Lung microvascular endothelial cell (primary cell): ENCODE measurements at regions not wholly inside any gene's neighbourhood (a gene's known extent, or its start where the extent isn't known, plus 50 kb on each side); places are given as distances from the start of the nearest gene placed in this dataset.

Experiments
- DNase-seq, 2 donors: peaks; one replicate each; pipeline versions ENCODE4 v3.0.0 to v3.0.0-alpha.2; 2010; ENCODE audit warnings: low read depth in 2 of 2

DNA sequence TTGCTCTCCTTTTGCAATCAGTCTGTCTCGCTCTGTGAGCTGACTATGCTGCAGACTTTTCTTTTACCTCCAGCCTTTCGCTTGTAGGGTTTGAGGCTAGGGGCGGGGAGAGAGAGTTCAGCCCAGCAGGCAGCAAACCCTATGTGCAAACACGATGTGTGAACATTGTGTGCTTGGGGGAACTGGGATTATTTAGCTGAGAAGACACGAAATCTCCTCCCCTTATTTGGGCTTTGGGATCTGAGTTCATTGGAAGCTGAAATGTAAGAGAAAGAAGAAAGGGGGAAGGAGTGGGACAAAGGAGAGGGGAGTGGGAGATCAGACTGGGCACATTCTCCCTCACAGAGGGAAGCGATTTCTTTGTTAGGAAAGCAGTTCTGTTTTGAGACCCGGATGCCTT is 189.6 kb upstream of the TNP1 start:
- DNase-seq = no peak

DNA sequence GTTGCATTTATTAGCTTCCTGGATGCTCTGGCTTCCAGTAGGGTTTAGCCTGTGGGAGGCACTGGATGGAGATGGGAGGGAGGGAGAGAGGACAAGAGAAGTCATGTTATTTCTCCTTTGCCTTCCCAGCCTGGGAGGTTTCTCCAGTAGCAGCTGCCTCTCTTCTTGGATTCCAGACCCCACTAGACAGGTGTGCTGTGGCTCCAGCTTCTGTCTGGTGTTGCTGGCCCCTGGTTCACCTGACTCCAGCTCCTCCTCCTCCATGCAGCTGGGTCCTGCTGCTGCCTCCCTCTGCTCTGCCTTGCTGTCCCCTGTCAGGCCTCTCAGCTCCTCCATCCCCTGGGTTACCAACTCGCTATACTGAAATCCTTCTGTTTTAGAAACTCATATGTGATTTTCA is 188.9 kb upstream of the TNP1 start:
- DNase-seq = no peak

DNA sequence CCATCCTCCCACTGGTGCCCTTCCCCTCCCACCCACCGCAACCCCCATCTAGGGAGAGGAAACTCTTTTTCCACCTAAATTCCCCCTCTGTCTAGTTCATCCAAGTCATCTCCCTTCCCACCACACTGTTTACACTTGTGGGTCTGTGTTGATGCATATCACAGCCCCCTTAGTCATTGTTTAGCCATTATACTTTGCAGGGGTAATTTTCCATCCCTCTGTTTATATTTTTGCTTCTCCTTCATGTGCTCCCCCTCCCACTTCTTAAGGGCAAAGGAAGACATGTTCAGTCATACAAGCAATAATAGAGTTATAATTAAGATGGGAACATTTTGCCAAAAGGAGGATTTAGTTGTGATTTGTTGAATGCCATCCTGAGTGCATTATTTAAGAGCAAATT is 187.8 kb upstream of the TNP1 start:
- no peak for DNase-seq

DNA sequence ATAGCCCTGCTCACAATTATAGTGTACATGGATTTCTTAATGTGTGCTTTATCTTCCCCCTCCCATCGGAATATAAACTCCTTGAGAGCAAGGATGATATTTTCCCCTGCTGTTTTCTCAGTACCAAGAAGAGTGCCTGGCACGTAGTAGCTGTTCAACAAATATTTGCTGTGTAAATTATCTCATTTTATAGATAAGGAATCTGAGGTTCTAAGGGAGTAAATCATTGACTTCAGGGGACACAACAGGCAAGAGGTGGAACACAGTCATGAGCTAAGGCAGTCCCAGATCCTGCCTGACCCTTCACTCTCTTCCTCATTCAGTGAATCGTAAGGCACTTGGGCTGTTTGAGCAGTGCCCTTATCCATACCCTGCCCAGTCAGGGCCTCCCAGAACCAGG is 187.3 kb upstream of the TNP1 start:
- DNase-seq = no peak

DNA sequence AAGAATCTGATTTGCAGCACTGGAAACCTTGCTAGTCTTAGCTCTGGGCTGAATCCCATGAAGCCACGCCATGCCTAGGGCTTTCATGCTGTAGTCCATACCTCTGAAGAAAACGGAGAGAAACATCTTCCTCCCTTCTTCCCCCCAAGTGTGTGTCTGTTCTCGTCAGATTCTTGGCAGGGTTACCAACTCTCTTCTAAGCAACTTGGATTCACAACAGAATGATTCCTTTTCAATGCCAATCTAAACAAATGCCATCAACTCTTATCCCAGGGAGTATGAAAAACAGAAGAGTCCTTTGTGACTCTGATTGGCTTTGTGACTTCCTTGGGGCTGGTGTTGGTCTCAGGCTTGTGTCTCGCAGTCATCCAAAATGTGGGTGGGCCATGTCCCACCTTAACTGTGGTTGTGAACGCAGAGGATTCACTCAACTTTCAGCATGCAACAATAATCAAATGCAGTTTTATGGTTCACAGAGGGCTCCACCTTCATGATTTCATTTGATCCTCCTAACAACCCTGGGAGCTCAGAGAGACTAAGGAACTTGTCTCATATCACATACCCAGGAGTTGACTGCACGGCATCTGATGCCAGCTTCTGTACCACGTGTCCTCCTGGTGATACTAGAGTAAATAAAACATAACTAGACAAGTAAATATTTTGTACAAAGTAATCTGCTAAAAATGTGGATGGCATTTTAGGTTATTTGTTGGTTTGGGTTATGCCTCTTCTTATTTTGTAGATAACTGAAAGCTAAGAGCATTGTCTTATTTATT is 186.0 kb upstream of the TNP1 start:
- no peak for DNase-seq

DNA sequence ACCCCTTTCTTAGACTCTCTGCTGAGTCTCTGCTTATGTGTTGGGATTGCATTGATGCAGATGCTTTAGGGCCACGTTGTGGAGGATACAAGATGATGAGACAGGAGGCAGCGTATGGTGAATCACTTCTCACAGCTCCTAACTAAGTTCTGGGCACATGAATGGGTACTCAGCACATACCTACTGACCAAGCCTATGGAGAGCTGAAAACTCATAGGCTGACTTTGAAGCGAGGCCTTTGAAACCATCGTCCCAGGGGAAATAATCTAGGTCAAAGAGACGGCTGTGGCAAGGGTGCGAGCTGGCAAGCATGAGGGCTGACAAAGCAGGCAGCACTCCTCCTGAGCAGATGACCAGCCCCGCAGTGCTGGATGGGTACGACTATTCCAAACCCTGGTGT is 180.2 kb upstream of the TNP1 start:
- no peak for DNase-seq

DNA sequence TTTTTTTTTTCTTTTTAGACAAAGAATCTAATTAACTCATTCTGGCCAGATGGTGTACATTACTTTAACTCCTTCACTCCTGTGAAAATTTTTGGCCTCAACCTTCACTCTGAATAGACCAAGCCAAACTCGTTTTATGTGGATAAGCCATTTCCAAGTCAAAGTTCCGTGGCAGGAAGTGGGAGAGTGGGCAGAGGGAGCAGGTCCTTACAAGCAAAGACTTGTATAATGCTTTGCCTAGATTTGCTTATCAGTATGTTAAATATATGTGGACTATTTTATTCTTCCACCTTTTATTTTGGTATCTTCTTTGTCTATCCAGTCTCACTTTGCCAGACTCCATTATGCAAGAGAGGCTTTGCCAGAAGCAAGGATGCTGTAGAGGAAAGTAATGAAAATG is 178.1 kb upstream of the TNP1 start:
- DNase-seq = no peak

DNA sequence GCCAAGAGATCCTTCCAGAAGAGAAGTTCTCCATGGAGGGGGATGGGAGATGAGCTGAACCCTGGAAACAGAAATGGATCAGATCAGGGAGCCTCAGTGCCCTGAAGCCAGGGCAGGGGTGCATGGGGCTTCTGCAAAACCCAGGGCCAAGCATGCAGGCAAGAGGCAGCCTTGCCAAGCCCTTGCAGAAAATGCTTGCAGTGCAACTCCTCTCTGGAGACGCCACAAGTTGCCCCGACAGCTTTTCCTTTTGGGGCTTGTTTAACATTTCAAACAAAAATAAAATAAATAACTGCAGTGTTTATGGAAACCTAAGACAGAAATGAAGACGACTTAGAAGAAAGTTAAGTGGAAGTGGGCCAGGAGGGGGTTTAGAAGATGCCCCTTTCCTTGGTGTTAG is 177.5 kb upstream of the TNP1 start:
- DNase-seq = no peak

DNA sequence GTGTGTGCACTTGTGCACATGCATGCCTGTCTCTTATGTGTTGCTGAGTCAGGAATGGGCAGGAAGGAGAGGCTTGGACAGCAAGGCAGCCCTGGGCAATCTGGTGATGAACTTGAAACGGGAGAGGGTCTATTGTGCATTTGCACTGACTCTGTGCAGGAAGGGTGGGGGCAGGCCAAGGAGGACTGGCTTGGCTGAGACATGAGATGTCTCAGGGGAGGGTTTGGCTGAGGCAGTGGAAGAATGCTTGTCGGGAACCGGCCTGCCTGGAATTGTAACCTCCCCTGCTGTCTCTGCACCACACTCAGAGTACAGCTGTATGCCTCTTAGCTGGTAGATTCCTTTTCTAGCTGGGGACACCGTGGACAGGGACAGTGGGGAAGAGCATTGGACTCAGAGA is 176.1 kb upstream of the TNP1 start:
- DNase-seq = no peak

DNA sequence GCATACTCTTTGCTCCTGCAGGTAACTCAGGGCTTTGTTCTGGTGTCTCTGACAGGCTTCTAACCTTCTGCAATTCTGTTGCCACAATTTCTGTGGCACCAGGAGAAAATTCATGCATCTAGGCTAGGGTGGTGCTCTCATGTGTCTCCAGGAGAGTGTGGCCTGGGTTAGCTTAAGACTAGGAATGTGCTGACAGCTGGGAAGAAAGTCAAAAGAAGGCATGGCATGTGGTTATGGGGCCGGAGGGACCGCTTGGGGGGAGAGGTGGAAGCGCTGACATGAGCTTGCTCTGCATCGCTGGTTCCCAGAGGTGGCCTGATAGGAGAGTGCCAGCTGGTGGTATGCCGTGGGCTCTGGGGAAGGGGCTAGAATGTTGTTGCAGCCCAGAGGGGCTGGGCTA is 173.3 kb upstream of the TNP1 start:
- no peak for DNase-seq

DNA sequence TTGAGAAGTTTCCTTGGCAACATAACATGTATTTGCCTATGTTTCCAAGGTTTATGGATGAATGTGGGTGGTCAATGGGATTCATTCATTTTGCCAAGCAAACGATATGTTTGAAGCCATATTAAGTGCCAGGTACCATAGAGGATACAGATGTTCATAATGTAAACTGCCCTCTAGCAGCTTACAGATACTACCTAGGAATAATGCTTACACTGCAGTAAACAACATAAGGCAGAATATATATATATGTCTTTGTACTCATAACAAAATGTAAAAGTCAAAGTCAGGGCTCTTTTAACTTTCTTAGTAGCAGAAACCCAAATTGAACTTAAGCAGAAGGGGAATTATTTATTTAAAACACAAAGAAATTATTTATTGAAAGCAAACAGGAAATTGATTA is 171.6 kb upstream of the TNP1 start:
- no peak for DNase-seq

DNA sequence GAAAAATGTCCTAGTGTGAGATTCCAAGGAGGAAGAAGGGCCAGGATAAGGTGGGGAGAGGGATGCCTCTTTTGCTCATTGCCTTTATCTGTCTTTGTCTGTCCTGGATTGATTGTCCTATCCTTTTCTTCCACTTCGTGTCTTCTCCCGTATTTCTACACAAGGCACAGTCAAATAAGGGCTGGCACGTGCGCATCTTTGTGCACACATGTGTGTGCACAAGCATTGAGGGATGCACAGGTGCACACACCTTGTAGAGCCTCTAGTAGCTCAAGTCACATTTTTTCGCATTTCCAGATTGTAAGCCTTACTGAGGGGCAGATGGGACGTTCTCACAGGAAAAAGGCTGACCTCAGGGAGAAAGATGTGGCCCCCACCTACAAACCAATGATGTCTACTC is 170.2 kb upstream of the TNP1 start:
- DNase-seq = no peak

DNA sequence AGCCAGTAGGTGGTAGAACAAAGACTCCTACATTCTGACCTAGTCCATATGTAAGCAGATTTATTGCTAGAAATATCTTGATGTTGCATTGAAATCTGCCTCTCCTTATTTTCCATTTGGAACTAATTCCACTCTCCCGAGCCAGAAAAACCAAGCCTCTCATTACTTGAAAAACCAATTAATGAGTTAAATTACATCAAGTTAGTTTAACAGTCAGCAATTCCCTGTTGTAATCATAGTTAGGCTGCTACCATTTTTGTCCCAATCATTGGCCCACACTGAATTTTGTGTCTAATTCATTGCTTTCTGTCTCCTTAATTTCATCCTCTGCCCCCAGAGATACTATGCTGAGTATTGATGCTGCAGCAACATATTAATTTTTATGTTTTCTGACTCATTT is 168.3 kb upstream of the TNP1 start:
- no peak for DNase-seq

DNA sequence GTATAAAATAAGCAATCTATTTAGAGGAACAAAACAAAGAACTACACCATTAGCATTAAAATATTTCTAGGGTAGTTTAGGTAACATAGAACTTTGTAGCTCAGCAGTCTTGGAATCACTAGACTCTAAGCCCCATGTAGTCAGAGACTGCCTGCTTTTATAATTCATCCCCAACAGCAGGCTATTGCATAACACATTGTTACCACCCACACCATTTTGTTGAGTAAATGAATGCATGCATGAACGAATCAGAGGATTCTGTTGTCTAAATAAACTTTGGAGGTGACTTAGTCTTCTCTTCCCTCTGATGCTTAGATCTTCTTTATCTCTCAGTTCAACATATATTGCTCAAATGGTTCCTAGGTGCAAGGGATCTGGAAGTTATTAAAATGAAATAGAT is 167.6 kb upstream of the TNP1 start:
- DNase-seq = no peak

DNA sequence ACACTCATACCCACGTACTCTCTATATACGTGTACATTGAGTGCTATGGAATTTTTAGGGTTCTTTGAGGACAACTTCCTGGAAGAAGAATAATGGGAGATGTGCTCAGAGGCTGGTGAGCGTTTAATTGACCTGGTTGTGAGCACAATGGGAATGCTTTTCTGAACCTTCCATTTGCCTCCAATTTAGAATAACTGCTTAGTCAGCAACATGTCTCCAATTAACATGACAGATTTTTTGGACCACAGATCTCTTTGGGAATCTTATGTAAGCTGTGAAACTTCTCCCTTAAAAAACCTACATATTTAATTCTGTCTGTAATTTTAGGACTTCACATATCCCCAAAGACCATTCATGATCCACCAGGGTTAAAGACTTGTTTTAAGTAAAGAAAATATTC is 166.7 kb upstream of the TNP1 start:
- no peak for DNase-seq

DNA sequence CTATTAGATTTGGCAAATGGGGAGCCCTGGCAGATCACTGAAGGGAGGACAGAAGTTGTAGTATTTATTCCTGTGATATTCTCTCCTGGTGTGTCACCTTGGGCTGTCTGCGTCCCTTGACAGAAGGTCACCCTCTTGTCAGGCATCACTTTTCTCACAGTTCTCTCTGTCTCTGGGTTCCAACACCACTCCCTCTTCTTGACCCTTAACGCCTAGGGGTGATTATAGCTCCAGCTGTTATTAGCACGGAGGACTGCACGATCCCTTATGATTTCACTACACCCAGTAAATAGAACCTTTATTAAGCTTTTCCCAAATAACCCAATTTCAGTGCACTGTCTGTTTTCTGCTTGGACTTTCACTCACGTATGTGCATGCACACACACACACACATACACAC is 166.3 kb upstream of the TNP1 start:
- no peak for DNase-seq

DNA sequence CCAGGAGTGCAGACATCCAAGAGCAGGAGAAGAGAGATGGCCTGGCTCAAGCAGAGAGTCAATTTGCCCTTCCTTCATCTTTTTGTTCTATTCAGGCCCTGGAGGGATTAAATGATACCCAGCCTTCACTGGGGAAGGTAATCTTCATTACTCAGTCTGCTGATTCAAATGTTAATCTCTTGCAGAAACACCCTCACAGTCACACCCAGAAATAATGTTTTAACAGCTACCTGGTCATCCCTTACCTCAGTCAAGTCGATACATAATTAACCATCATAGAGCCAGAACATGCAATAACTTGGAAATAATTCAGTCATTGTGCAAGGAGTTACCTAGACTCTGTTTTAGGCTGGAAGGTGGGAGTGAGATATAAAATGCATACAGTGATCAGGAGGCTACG is 163.7 kb upstream of the TNP1 start:
- DNase-seq = no peak

DNA sequence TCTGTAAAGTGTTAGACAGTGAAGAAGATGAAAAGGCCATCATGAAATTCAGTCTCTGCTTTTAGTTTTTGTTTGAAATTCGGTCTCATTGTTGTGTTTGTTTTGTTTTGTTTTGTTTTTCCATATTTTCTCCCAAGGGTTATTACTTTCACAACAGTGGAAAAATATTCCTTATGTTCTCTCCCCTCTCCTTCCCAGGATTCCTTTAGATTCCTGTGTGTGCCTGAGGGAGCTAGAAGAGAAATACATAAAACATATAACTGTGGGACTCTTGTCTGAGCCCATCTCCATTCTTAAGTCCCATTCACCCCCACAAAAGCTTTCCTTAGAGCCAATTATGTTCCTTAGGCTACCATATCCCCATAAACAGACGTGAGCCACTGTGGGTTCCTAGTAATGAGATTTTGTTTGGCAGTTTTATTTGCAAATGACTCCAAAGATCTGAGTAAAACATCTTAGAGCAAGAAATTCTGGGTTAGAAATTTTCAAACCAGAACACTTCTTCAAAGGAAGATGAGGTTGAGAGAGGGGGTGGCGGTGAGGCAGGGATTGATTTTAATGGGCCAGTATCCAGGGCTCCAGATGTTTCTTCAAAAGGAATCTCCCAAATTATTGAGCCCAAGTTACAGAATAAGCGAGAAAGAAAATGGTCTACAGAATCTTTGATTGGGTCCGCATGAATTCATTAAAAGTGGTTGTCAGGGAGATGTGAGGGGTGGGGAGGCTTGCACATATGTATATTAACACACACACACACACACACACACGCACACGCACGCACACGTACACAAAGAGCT is 157.8 kb upstream of the TNP1 start:
- DNase-seq = no peak

DNA sequence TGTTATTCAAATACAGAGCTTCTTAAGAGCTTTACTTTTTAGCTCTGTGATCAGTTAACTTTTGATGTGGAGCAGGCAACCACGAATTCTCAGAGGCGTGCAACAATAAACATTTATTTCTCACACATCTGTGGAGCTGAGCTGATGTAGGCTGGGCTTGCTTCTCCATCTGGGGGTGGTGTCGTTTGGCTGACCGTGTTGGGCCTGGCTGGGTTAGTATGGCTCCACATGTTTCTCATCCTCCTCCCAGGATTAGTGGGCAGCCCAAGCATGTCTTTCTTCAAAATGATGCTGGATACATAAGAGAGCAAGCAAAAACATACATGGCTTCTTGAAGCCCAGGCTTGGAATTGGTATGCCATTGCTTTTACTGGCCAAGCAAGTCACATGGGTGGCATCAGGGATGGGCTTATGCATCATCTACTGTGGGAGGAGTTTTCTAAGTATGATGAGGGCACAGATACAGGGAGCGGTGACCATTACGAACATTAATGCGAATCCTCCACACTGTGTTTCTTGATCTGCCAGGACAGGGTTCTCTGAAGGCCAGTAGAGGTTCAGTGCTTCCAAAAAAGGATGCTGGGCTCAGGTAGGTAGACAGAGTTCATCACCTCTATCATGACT is 157.0 kb upstream of the TNP1 start:
- no peak for DNase-seq

DNA sequence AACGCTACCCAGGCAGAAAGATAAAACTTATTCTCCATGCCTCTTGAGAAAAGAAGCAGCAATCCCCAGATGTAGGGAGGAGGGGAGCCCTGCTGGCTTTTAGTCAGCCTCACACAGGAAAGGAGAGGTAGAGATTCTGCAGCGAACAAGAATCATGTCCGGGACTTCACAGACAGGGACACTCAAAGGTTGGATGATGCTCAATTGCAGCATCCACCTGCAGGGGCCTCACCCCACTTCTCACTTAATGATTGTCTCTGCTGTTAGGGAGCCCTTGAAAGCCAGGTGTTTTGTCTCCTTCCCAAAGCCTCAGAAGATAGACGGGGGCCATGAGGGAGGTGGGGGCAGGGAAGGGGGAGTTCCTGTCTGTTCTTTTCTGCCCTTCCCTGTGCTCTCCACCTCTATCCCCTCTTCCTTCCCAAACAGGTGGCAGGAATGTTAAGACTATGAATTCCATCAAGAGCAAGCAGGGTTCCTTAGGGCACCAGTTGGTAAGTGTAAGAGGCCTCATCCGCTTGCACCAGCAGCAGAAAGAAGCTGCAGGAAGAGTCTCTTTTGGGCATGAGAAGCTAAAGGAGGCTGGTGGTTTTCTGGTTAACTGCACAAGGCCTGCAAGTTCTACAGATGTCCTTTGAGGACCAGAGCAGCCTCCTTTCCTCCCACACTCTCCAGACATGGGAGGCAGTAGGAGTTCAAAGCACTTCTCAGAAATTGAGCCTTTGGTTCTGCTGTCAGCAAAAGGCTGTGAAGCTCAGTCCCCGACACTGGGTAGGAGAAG is 154.7 kb upstream of the TNP1 start:
- no peak for DNase-seq

DNA sequence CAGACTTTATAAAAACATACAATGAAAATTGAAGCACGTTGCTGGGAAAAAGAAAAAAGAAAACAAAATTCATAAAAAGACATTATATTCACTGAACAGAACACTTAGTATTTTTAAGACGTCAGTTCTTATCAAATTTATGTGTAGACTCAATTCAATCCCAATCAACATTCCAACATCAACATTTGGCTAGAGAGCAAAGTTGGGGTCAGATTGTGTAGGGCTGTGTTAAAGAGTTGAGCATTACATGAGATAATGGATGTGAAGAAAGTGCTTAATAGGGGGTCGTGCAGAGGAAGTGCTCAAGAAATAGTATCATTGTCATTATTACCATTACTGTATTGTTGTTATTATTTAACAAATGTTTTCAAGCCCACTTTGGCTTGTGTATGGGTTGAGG is 154.1 kb upstream of the TNP1 start:
- DNase-seq = no peak

DNA sequence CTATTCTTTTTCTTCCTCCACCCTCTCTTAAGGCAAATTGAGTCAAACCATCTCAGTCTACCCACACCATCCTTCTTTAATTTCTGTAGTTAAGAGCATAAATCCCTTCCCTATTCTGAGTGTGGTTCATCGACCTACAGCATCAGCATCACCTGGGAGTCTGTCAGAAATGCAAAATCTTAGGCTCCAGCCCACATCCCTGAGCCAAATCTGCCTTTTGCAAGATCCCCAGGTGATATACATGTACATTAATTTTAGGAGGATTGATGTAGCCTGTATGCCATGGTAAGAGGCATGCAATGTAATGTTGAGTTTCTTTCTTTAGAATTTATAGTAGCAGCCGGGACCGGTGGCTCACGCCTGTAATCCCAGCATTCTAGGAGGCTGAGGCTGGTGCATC is 151.7 kb upstream of the TNP1 start:
- DNase-seq = no peak
